HG03103 (cell line): ENCODE measurements at regions not wholly inside any gene's neighbourhood (a gene's known extent, or its start where the extent isn't known, plus 50 kb on each side); places are given as distances from the start of the nearest gene placed in this dataset.
A peak's percentile ranks its signal among the peaks of the same experiment; 100 is the strongest.

Source experiments
- ATAC-seq: cut with Tn5 transposase; IDR thresholded peaks from one replicate; pipeline ENCODE4 v1.9.1; 2021; ENCODE audit warnings: low read depth; ENCODE audit not compliant: unreplicated experiment

DNA sequence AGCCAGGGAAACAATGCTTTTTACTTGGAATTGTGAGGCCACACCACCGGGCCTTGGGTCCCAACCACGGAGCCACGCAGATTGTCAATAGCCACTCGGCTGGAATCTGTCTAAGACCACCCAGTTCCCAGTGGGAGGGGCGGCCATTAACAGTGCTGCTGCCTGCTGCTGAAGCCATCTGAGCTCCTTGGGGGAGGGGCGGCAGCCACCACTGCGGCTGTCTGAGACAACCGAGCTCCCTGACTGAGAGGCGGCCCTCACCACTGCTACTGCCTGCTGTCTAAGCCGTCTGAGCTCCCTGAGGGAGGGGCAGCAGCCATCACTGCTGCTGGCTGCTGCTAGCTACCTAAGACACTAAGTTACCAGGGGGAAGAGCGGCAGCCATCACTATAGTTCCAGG lies 64.3 kb downstream of the DMRTA2 start:
- no peak for ATAC-seq

DNA sequence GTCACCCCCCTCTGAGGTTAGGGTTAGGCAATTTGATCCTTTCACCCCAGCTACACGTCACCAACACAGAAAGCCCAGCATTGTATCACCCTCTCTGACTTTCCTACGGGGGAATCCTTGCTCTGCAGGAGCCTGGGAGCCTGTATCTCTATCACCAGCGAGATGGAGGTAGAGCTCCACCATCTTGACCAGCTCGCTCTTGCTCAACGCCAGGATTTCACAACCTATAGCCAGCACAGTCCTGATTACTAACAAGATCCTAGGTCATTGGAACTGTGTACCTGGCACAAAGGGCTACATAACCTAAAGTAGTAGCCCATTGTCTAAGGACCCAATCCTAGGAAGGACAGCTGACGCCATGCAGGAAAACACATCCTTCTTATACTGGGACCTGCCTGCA lies 66.1 kb downstream of the DMRTA2 start:
- no peak for ATAC-seq

DNA sequence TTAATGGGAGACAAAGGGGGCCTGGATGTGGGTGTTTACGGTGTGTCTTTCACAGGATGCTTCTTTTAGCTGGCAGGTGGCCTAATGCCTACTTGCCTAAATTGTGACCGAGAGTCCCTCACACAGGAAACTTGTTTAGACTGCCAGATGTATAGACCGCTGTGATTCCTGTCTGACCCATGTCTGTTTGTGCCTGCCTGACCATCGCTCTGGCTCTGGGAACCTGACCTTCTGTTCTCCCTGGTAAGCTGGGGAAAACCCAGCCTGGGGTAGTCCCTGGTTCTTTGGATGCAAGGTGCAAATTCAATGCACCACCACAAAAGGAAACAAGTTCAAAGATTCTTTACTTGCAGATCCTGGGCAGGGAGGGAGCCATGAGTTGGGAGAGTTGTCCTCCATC lies 68.4 kb downstream of the DMRTA2 start:
- ATAC-seq = no peak

DNA sequence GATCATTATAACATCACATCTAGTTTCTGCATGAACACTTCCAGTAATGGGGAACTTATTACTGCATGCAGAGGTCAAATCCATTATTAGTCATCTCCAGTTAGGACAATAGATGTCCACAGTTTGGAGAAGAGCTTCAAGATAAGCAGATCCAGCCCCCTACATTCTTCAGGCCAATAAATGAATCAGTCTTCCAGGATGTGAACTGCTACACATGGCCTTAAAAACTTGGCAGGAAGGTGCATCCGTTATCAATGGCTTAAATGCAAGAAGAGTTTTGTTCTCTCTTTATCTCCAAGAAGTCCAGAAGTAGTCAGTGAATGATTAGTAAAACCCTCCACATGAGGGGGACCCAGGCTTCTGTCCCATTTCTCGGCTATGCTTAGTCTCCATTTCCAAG lies 70.8 kb downstream of the DMRTA2 start:
- ATAC-seq = no peak

DNA sequence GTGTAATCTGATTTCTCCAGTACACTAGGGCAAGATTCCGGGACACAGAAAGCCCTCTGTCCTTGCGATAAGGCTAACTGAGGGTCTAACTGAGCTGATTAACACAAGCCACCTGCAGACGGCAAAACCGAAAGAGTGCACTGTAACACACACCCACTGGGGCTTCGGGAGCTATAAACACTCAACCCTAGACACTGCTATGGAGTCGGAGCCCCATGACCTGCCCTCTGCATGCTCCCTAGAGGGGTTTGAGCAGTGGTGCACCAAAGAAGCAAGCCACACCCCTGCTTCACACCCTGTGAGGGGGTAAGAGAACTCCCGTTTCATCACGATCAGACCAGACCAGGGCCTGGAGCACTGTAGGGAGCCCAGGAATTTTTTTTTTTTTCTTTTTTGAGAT lies 72.4 kb downstream of the DMRTA2 start:
- no peak for ATAC-seq

DNA sequence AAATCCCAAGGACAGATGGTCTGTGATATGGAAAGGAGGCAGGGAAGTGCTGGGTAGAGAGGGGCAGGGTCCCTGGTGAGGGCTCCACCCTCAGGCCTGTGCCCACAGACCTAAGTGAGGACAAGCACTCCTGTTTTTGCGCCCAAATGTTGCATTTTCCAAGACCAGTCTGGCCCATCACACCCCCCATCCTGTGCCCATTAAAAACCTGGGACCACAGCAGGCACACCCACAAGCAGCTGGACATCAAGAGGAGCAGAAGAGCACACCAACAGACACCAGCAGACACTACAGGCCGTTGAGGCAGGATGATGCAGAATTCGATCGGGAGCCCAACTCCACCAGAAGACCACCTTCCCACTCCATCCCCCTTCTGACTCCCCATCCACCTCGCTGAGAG lies 72.8 kb downstream of the DMRTA2 start:
- ATAC-seq = no peak

DNA sequence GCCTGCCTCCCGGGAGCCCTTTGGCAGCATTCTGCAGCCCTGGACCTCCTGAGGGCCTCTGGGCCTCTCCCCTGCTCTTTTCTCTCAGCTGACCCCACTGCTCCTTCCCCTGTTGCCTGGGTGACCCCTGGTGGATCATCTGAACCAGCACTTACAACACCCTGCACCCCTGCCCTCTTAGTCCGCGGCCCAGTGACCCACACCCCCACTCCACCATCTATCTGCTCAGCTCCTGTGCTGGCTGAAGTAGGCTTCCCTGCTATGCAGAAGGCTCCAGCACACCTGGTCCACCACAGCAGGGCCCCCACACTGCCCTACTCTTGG lies 74.0 kb downstream of the DMRTA2 start:
- no peak for ATAC-seq

DNA sequence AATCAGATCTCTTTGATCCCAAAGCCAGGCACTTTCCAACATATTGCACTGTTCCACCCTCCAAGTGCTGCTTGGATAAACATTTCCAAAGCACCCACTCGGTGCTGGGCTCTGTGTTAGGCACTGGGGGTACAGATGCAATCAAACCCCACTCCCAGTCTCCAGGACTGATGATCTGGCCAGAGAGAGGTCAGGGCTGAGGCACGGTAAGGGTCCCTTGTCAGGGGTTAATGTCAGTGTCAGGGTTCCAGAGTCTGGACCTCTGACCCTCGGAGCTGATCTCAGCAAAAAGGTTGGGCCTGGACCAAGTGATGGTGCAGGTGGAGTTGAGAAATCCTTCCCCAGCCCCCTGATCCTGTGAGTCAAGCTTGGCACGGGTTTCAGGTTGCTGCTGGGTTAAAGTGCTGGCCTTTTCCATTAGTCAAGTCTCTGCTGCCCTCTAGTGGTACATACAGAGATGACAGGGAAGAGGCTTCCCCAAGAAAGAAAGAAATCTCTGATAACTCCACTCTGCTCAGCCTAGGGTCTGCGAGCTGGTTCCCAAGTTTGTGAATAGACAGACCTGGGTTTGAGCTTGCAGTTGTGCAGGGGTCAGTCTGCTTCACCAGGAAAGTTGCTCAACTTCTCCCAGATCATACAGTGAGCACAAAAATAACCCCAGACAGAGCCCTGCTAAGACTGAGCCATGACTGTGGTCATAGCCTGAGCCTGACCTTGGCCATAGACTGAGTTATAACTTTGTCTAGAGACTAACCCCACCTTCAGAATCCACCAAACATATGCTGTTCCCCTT lies 74.6 kb downstream of the DMRTA2 start:
- peak; percentile 70 for ATAC-seq

DNA sequence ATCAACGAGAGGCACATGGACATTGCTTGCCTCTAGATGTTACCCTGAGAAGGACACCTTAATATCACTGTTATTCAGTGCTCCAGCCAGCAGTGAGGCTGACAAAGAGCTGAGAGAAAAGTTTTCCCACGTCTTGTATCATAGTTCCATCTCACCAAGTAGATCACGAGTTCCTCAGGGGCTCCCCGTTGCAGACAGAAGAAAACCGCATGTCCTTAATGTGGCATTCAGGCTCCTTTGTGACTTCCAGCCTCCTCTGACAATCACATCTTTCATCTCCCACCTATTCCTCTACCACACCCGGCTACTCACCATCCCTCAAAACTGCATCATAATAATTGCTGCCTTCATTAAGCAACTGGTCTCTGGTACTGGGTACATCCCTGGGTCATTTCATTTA lies 75.3 kb downstream of the DMRTA2 start:
- no peak for ATAC-seq

DNA sequence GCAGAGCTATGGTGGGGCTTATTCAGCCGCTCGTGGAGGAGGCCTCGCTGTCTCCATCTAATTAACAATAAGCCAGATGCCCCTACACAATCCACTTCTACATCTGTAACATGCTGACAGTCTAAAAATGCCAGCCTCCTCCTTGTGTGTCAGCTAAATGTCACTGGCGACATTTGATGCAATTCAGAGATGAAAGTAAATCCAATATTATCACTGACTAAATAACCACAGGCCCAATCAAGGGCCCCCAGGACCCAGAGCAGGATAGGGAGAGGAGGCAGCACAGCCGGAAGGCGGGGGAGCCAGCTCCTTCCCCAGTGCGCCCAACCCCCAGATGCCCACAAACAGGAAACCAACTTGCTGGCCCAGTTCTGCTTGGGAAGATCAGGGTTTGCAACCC lies 76.6 kb downstream of the DMRTA2 start:
- ATAC-seq = no peak

DNA sequence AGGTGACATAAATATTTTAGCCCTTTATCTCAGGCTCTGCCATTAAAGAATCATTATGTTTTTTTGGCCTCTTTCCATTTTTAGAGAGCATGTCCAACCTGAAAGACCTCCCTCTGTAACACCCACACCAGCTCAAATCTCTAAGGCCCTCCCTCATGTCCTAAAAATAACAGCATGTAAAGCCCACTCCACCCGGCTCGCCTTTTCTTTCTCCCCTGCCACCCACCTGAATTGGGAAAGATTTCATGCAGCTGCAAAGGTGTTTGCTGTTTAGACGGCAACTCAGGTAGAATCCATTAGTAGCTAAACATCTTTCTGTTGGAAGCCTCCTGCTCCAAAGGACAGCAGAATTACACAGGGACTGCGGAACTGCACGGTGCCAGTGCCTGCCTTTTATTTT lies 79.9 kb downstream of the DMRTA2 start:
- no peak for ATAC-seq

DNA sequence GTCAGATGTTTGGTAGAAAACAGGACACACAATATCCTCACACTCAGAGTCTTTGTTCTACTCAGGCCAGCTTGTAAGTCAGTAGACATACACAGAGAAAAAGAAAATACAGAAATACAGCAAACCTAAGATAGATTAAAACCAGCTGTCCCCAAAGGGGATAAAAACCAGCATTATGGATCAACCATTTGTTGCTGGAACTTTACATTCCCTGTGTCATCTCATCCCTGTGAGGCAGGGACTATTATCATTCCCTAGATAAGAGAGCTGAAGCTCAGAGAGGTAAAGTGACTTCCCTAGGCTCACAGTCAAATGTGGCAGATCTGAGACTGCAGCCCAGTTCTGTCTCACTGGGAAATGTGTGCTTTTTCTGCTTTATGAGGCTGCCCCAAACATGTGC lies 80.7 kb downstream of the DMRTA2 start:
- ATAC-seq = no peak

DNA sequence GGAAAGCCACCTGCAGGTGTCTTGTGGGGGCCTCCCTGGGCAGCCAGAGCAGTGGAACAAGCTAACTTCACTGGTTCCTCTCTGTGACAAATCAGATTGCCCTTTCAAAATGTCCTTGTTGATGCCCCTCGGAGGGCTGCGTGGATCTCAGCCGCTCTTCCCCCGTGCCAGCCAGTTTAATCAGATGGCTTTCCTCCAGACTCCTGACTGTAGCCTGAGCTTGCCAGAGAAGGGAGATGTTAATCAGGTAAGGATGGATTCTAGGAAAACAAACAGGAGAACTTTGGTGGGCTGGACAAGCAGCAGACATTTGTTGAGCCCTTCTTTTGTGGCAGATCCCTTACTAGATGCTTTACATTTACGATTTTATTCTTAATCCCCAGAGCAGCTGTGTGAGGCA lies 88.2 kb downstream of the DMRTA2 start:
- no peak for ATAC-seq

DNA sequence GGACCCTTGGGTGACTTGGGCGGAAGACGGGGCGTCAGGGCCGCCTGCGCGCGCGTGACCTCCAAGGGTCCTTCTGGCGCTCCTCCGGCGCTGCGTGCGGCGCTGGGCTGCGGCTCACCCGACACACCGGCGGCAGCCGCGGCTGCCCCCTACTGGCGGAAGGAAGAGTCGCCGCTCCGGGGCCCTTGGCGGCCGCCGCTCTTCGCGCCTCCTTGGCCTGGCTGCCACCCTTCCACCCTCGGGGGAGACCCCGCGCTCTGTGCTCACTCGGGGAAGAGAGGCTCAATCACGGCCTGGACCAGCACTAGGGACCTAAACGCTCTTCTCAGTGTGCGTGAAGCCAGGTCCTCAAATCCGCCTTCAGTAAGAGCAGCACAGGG lies 89.7 kb downstream of the DMRTA2 start:
- ATAC-seq = peak; percentile 62

DNA sequence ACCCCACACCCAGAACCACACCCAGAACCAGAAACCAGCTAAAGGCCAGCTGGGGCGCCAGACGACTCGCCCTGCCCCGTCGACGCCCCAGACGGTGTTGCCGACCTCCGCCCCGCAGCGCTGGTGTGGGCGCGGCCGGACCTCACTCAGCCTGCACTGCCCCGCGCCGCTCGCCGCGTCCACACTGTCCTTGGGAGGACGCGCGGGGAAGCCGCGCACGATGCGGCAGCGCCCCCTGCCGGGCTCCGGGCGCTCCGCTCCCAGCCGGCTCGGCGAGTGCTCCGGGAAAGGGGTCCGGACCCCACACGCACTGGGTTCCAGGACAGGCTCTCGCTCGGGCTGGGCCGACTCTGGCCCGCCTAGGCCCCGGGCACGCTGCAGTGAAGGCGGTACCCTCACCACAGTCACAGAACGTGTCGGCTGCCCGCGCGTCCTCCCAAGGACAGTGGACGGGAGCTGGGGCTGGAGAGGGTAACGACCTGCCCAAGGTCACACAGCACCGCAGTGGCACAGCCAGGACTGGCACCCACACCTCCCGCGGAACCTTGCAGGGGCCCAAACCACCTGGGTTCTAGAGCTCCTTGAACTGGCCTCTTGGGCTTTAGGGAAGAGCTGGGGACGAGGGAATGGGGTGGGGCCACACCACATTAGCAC lies 90.2 kb downstream of the DMRTA2 start:
- peak; percentile 69 for ATAC-seq

DNA sequence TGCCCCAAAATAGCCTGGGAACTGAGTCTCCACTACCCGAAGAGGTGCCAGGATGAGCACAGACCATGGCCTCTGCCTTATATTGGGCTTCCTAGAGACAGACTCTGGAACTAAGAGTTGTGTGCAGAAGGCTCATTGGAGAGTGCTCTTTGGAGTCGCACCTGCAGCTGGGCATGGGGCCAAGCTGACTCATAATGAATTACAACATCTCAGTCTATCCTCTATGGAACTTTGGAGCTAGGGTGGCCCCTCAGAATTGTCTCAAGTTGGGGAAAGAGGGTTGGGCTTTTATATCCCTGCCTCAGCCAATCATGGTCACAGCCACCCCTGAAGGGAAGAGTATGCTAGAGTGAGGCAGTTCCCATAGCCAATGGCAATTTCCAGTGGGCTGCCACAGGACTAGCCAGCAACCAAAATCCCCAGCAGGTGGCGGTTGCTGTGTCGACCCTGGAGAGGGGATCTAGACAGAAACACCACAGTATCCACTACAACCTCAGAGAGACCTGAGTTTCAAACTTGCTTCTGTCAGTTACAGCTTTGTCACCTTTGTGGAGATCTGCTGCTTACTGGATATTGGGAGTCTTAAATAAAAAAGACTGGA lies 93.8 kb downstream of the DMRTA2 start:
- no peak for ATAC-seq

DNA sequence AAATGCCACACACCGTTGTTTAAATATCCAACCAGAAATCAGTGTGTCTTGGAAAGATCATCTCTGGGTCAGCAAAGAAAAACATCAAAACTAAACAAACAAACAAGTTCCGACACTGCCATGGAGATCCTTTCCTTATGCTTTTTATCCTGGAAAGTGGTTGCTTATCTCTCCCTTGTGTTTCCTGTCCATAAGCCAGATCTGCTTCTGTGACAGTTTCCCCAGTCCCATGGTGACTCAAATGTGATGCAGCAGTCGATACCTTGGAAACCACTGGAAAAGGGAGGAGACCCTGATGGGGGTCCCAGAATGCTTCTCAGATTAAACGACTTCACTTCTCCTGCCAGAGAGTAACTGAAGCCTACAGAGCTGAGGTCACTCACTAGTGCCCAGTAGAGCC lies 94.7 kb downstream of the DMRTA2 start:
- no peak for ATAC-seq

DNA sequence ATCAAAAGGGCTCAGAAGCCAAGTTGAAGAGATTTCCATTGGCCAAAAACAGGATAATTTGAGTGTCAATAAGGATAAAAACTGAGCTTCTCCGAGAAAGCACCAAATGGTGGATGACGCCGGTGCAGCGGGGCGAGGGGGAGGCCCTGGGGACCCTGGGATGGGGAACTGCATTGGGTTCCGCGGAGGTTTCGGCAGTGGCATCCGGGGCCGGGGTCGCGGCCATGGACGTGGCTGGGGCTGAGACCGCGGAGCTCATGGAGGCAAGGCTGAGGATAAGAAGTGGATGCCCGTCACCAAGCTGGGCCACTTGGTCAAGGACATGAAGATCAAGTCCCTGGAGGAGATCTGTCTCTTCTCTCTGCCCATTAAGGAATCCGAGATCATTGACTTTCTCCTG lies 97.2 kb downstream of the DMRTA2 start:
- ATAC-seq = no peak

DNA sequence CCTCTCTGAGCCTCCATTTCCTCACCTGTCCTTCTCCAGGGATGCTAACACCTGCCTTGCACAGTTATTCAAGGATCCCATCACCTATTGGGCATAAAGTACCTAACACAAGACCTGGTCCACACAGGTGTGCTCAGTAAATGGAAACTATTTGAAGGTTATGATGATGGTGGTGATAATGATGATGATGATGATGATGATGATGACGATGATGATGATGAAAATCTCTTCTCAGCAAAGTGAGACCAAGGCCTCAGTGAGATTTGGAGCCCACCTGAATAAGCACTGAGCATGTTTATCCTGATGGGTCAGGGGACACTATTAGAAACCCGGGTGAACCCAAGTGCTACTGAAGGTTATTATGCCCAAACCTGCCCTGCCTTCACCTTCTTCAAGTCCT lies 100.7 kb downstream of the DMRTA2 start:
- no peak for ATAC-seq

DNA sequence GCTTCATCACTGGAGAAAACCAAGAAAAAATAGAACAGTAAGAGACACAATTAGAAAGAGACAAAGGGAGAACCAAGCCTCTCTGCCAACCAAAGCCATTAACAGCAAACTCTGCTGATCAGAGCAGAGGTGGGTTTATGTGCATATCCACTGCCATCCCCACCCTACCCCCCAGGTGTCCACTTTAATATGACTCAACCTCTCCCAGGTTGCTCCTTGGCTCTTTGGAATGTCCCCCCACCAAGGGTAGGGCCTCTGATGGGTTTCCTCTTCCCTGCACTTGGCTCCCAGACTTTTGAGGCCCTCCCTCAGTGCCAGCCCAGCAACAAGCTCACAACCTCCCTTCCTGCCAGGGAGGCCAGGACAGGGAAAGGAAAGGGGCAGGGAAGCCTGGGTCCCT lies 104.8 kb downstream of the DMRTA2 start:
- no peak for ATAC-seq

DNA sequence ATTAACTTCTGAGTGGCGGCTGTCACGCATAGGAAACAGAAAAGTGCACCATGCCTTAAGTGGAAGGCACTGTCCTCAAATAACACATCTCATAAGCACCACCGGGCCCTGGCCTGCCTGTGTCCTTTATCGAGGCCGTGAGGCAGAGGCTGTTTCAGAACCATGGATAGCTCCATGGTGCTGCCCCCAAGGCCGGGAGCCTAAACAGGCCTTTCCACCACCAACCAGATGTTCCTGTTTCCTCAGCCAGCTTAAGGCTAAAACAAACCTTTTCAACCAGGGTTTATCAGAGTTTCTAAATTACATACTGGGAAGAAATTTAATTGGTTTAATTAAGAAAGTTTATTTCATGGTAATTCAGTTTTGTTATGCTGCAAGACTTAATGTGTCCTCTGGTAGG lies 114.4 kb downstream of the DMRTA2 start:
- ATAC-seq = no peak

DNA sequence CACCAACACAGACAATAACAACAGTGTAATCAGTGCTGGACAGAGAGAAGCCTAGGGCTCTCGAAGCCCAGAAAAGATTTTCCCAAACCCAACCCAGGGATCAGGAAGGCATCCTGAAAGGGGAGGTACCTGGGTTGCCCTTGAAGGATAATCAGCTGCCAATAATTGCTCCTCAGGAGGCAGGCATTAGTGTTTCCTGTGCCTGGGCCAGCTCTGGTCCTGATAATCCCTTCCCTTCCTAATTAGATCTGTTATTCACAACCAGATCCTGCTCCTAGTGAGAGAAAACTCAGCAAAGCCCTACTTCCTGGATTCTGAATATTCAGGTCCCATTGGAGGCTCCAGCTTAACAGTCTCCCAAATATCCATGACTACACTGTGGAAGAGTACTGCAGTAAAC lies 117.4 kb downstream of the DMRTA2 start:
- no peak for ATAC-seq
